ENCODE measurements at regions not wholly inside any gene's neighbourhood (a gene's known extent, or its start where the extent isn't known, plus 50 kb on each side); places are given as distances from the start of the nearest gene placed in this dataset.

DNA sequence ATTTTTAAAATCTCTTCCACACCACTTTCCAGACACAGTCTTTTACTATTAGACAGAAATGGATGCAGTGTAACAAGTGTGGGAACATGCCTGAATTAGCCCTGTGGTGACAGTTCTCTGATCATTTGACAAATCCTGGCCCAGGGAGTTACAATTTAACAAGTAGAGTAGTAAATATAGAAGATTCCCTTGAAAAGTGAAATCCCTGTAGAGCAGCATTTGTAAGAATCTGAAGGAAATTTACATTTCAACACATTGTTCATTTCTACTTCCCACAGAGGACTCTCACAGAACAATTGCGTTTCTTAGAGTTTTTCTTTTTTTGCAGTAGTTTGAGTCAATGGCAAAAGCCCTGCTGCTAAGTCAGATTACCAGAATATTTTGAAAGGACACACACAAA lies 458.3 kb upstream of the BRINP3 start:
- TF ChIP-seq, protein P1, sequence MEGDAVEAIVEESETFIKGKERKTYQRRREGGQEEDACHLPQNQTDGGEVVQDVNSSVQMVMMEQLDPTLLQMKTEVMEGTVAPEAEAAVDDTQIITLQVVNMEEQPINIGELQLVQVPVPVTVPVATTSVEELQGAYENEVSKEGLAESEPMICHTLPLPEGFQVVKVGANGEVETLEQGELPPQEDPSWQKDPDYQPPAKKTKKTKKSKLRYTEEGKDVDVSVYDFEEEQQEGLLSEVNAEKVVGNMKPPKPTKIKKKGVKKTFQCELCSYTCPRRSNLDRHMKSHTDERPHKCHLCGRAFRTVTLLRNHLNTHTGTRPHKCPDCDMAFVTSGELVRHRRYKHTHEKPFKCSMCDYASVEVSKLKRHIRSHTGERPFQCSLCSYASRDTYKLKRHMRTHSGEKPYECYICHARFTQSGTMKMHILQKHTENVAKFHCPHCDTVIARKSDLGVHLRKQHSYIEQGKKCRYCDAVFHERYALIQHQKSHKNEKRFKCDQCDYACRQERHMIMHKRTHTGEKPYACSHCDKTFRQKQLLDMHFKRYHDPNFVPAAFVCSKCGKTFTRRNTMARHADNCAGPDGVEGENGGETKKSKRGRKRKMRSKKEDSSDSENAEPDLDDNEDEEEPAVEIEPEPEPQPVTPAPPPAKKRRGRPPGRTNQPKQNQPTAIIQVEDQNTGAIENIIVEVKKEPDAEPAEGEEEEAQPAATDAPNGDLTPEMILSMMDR (optimal IDR thresholded peaks at IDR 0.05 in 1 of 3, IDR thresholded peaks at IDR 0.05 in 1 of 3, conservative IDR thresholded peaks at IDR 0.05 in 1 of 3; ENCODE audit: extremely low read depth in 1 of 3, insufficient read depth in 2 of 3, low read length in 3 of 3) = no peak
- TF ChIP-seq EZH2 (IDR thresholded peaks at IDR 0.05; ENCODE audit: low read length) = no peak

Data from keratinocyte (primary cell).